DOHH2 (cell line): ENCODE measurements at regions not wholly inside any gene's neighbourhood (a gene's known extent, or its start where the extent isn't known, plus 50 kb on each side); places are given as distances from the start of the nearest gene placed in this dataset.

ENCODE experiments used
- H3F3A ChIP-seq: fragments of 200-600 bp; sonication (generic), shearing (Covaris generic); 2 replicates; pipeline ENCODE4 v1.6.0; 2016; ENCODE audit warnings: antibody characterized with exemption, mild to moderate bottlenecking; ENCODE audit not compliant: control insufficient read depth, insufficient read depth
- H3K27ac ChIP-seq: fragments of 200-600 bp; sonication (generic); 2 replicates; pipeline ENCODE4 v1.5.1; 2014; ENCODE audit warnings: low read depth, mild to moderate bottlenecking, low read length, moderate library complexity
- H3K27me3 ChIP-seq: fragments of 200-600 bp; sonication (generic); 2 replicates; pipeline ENCODE4 v1.6.1; 2014; ENCODE audit warnings: mild to moderate bottlenecking, low read length, mixed read lengths; ENCODE audit not compliant: control insufficient read depth
- H3K36me3 ChIP-seq: fragments of 200-600 bp; sonication (generic); 2 replicates; pipeline ENCODE4 v1.6.1; 2014; ENCODE audit warnings: mild to moderate bottlenecking, low read length, moderate library complexity, mixed read lengths; ENCODE audit not compliant: control insufficient read depth
- H3K4me1 ChIP-seq: fragments of 200-600 bp; sonication (generic); 2 replicates; pipeline ENCODE4 v1.6.1; 2014; ENCODE audit warnings: mild to moderate bottlenecking, low read length, mixed read lengths; ENCODE audit not compliant: control insufficient read depth
- H3K4me2 ChIP-seq: fragments of 200-600 bp; sonication (generic); 2 replicates; pipeline ENCODE4 v1.6.0; 2014; ENCODE audit warnings: mild to moderate bottlenecking, low read length, moderate library complexity
- H3K4me3 ChIP-seq: fragments of 200-600 bp; sonication (generic); 2 replicates; pipeline ENCODE4 v1.5.1; 2014; ENCODE audit warnings: mild to moderate bottlenecking, low read length, mixed read lengths
- H3K79me2 ChIP-seq: fragments of 200-600 bp; sonication (generic); 2 replicates; pipeline ENCODE4 v1.6.1; 2014; ENCODE audit warnings: mild to moderate bottlenecking, low read length, mixed read lengths; ENCODE audit not compliant: control insufficient read depth
- H3K9me2 ChIP-seq: fragments of 200-600 bp; sonication (generic); replicated peaks from 2 replicates; pipeline ENCODE4 v1.6.1; 2014; ENCODE audit warnings: mild to moderate bottlenecking, low read length, mixed read lengths; ENCODE audit not compliant: control insufficient read depth
- H3K9me3 ChIP-seq: fragments of 200-600 bp; sonication (generic); 2 replicates; pipeline ENCODE4 v1.6.1; 2014; ENCODE audit warnings: antibody characterized with exemption, low read length, mixed read lengths; ENCODE audit not compliant: control insufficient read depth, insufficient read depth
- H4K20me1 ChIP-seq: fragments of 200-600 bp; sonication (generic); 2 replicates; pipeline ENCODE4 v1.6.0; 2014; ENCODE audit warnings: low read depth, mild to moderate bottlenecking, antibody characterized with exemption, low read length, moderate library complexity; ENCODE audit not compliant: control insufficient read depth, insufficient read depth
- CTCF ChIP-seq: fragments of 200-600 bp; sonication (generic); IDR thresholded peaks from one replicate; pipeline ENCODE4 v1.5.1; 2014; ENCODE audit warnings: antibody characterized with exemption, mild to moderate bottlenecking, low read depth, low read length; ENCODE audit not compliant: poor library complexity, severe bottlenecking
- EZH2phosphoT487 ChIP-seq: fragments of 200-600 bp; sonication (generic); IDR thresholded peaks from 2 replicates; pipeline ENCODE4 v1.6.1; 2017; ENCODE audit warnings: borderline replicate concordance, mild to moderate bottlenecking, antibody characterized with exemption, low read length, moderate library complexity, mixed read lengths

- no peaks in the 10 kb centered on the region for H3K36me3 ChIP-seq
- no peaks in the 10 kb centered on the region for H3F3A ChIP-seq
- H4K20me1 ChIP-seq, result no peaks in the 10 kb centered on the region
- H3K4me2 ChIP-seq, result no peak overlapping the region
- peaks cover 4% of the 10 kb centered on the region; the same call in 1 of the 2 replicates for H3K9me3 ChIP-seq
- no peak for TF ChIP-seq CTCF
- TF ChIP-seq EZH2phosphoT487, result no peak
- no peak overlapping the region for H3K27ac ChIP-seq
- no peaks in the 10 kb centered on the region for H3K9me2 ChIP-seq
- no peak overlapping the region for H3K4me3 ChIP-seq
- no peaks in the 10 kb centered on the region for H3K79me2 ChIP-seq
- H3K27me3 ChIP-seq, result no peaks in the 10 kb centered on the region
- no peaks in the 10 kb centered on the region for H3K4me1 ChIP-seq
These were observed 251.4 kb upstream of the RPL38 start for GRCh38 chr17:73952082-73952479.

GRCh38 chr17:73952480-73953205 lies 250.8 kb upstream of the RPL38 start:
- Histone ChIP-seq H3K4me1 (no peaks in the 10 kb centered on the region), H3K27ac (no peak overlapping the region), H3K4me2 (no peak overlapping the region), H3K4me3 (no peak overlapping the region), H3K9me3 (peaks cover 4% of the 10 kb centered on the region; the same call in 1 of the 2 replicates), H3K9me2 (no peaks in the 10 kb centered on the region), H3K27me3 (no peaks in the 10 kb centered on the region), H4K20me1 (no peaks in the 10 kb centered on the region), H3K79me2 (no peaks in the 10 kb centered on the region), H3F3A (no peaks in the 10 kb centered on the region), H3K36me3 (no peaks in the 10 kb centered on the region)
- no peak for TF ChIP-seq CTCF
- TF ChIP-seq EZH2phosphoT487, result no peak

GRCh38 chr17:73953206-73954033 lies 250.1 kb upstream of the RPL38 start:
- Histone ChIP-seq H3K4me2 (no peak overlapping the region), H4K20me1 (no peaks in the 10 kb centered on the region), H3K79me2 (no peaks in the 10 kb centered on the region), H3K27ac (no peak overlapping the region), H3K36me3 (no peaks in the 10 kb centered on the region), H3K4me3 (no peak overlapping the region), H3K27me3 (no peaks in the 10 kb centered on the region), H3K9me3 (peaks cover 4% of the 10 kb centered on the region; the same call in 1 of the 2 replicates), H3K4me1 (no peaks in the 10 kb centered on the region), H3K9me2 (no peaks in the 10 kb centered on the region), H3F3A (no peaks in the 10 kb centered on the region)
- TF ChIP-seq CTCF (no peak), EZH2phosphoT487 (no peak)
